ENCODE measurements at regions not wholly inside any gene's neighbourhood (a gene's known extent, or its start where the extent isn't known, plus 50 kb on each side); places are given as distances from the start of the nearest gene placed in this dataset.

- H3K36me3 ChIP-seq (replicated peaks in 1 of 2; ENCODE audit: control insufficient read depth in 1 of 2, insufficient read depth in 2 of 2, low read length in 1 of 2): no peaks in the 10 kb centered on the region
- no peaks in the 10 kb centered on the region for H3K79me2 ChIP-seq (ENCODE audit: insufficient read depth)
- no peak for DNase-seq
- no peaks in the 10 kb centered on the region for H3K9me3 ChIP-seq
- H3K27me3 ChIP-seq (ENCODE audit: insufficient read depth): no peaks in the 10 kb centered on the region
- ChIA-PET CTCF (no interaction called here), POLR2A (no interaction called here)
- H3K27ac ChIP-seq (ENCODE audit: low read depth in 2 of 2, low read length in 1 of 2): no peak overlapping the region
- no peak overlapping the region for H3K9ac ChIP-seq
- no peak overlapping the region for H2AFZ ChIP-seq (ENCODE audit: low read depth)
- 9% methylated on average over 3 of the region's 3 CpGs for WGBS (ENCODE audit: low lambda C conversion rate)
- TF ChIP-seq EZH2phosphoT487 (IDR thresholded peaks at IDR 0.05; ENCODE audit: borderline replicate concordance, low read depth) (no peak), TAF1 (IDR thresholded peaks at IDR 0.05; ENCODE audit: borderline replicate concordance, low read depth, low read length) (no peak), ELF1 (IDR thresholded peaks at IDR 0.05) (no peak), RAD21 (IDR thresholded peaks at IDR 0.05; ENCODE audit: low read length) (no peak), GABPA (IDR thresholded peaks at IDR 0.05; ENCODE audit: low read depth) (no peak), MXI1 (IDR thresholded peaks at IDR 0.05; ENCODE audit: low read depth, low read length) (no peak), MAX (IDR thresholded peaks at IDR 0.05; ENCODE audit: low read depth) (no peak), NRF1 (IDR thresholded peaks at IDR 0.05; ENCODE audit: low read depth, low read length) (no peak), USF2 (IDR thresholded peaks at IDR 0.05; ENCODE audit: borderline replicate concordance, low read depth, low read length) (no peak), MEF2A (IDR thresholded peaks at IDR 0.05; ENCODE audit: borderline replicate concordance, low read depth) (no peak), IRF3 (IDR thresholded peaks at IDR 0.05; ENCODE audit: low read depth, low read length) (no peak), ZBTB33 (IDR thresholded peaks at IDR 0.05; ENCODE audit: borderline replicate concordance, low read depth) (no peak), FOXJ3 (CRISPR knock-in tag; IDR thresholded peaks at IDR 0.05) (no peak), GATA2 (CRISPR knock-in tag; IDR thresholded peaks at IDR 0.05) (no peak), YY1 (IDR thresholded peaks at IDR 0.05; ENCODE audit: low read depth) (no peak), SMC3 (IDR thresholded peaks at IDR 0.05; ENCODE audit: low read depth, low read length) (no peak), EP300 (IDR thresholded peaks at IDR 0.05; ENCODE audit: borderline replicate concordance in 1 of 2, low read depth in 1 of 2, low read length in 1 of 2) (no peak)
- H3K4me3 ChIP-seq (ENCODE audit: low read depth in 2 of 2, low read length in 1 of 2): no peak overlapping the region
- no peaks in the 10 kb centered on the region for H3K4me1 ChIP-seq (ENCODE audit: control insufficient read depth in 1 of 2, insufficient read depth in 2 of 2, low read depth in 1 of 2, low read length in 1 of 2)
- H3K4me2 ChIP-seq: no peak overlapping the region
- no peaks in the 10 kb centered on the region for H3K9me2 ChIP-seq
- H3F3A ChIP-seq (replicated peaks; ENCODE audit: insufficient read depth): no peaks in the 10 kb centered on the region
- no peaks in the 10 kb centered on the region for H4K20me1 ChIP-seq (ENCODE audit: insufficient read depth)
These were observed 152.6 kb upstream of the CLNK start for GRCh38 chr4:10837151-10837550.

Data from SK-N-SH (cell line).